ENCODE measurements at regions not wholly inside any gene's neighbourhood (a gene's known extent, or its start where the extent isn't known, plus 50 kb on each side); places are given as distances from the start of the nearest gene placed in this dataset.

DNA sequence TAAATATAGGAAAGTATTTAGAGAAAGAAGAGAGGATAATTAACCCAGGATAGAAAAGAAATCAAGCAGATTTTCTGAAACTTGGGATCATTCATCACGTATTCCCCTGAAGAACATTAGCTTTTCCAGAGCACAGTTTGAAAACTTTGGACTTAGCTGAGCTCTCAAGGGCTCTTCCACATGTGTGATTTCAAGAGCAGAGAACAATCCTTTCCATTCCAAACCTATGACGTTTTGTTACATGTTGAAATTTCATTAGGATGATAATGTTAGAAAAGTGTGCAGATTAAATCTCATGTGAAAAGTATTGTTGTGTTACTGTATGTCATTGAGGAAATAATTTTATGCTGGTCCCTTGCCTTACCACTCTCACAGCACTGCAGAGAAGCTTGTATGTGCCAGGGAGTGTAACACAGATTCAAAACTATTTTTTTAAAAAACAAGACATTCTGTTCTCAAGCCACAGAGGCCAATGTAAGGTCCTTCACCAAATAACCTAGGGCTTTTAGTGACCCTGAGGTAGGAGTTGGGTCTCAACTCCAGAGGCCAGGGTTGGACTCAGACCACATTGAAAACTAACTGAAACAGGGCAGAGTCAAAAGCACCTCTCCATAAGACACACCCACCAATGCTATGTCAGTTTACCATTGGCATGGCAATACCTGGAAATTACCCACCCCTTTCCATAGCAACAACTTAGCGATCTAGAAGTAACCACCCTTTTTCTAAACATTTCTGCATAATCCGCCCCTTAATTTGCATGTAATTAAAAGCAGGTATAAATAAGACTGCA lies 141.3 kb downstream of the ANXA5 start:
- DNase-seq (ENCODE audit: low read depth) = peak; percentile 40
- TF ChIP-seq, protein P1, sequence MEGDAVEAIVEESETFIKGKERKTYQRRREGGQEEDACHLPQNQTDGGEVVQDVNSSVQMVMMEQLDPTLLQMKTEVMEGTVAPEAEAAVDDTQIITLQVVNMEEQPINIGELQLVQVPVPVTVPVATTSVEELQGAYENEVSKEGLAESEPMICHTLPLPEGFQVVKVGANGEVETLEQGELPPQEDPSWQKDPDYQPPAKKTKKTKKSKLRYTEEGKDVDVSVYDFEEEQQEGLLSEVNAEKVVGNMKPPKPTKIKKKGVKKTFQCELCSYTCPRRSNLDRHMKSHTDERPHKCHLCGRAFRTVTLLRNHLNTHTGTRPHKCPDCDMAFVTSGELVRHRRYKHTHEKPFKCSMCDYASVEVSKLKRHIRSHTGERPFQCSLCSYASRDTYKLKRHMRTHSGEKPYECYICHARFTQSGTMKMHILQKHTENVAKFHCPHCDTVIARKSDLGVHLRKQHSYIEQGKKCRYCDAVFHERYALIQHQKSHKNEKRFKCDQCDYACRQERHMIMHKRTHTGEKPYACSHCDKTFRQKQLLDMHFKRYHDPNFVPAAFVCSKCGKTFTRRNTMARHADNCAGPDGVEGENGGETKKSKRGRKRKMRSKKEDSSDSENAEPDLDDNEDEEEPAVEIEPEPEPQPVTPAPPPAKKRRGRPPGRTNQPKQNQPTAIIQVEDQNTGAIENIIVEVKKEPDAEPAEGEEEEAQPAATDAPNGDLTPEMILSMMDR (conservative IDR thresholded peaks at IDR 0.05; ENCODE audit: low read length) = no peak

DNA sequence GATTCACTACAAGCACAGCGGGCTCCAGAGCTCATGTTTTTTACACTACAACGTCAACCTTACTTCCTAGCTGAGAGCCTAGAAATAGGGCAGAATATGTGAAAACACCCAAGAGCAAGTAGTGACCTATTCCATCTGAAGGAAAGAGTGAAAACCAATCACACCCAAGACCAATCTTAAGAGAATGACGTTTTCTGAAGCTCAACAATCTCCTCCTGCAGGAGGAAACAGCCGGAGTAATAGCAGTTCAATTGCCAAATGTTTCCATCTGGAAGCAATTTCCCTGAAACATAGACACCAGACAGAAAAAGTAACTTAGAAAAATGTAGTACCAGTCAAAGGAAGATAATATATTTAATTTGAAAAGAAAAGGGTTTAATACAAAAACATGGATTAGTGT lies 142.4 kb downstream of the ANXA5 start:
- DNase-seq (ENCODE audit: low read depth) = peak; percentile 66
- TF ChIP-seq, protein P1 (conservative IDR thresholded peaks at IDR 0.05; ENCODE audit: low read length) = peak; percentile 9; the same call in 1 of the 2 replicates
- H3K4me3 ChIP-seq (ENCODE audit: low read length) = no peak overlapping the region

More for the DNA sequence above, 141.3 kb downstream of the ANXA5 start:
- H3K4me3 ChIP-seq (ENCODE audit: low read length) = no peak overlapping the region

DNA sequence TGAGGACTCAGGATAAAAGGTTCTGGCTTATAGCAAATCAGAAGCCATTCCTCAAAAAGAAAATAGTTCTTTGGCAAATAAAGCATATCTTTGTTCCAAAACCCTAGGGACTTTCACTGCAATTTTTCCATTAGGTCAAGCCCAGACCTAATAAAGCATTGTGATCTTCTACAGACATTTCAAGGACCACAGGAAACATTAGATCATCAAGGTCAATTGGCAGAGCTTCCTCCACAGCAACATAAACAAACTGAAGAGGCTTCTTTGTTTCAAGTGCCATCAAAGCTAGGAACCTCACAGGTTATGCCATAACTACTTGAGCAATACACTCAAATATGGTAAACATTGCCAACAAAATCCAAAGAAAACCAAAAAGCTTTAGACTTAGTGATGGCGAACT lies 144.9 kb downstream of the ANXA5 start:
- TF ChIP-seq, protein P1 (conservative IDR thresholded peaks at IDR 0.05; ENCODE audit: low read length) = no peak
- no peak for DNase-seq (ENCODE audit: low read depth)
- H3K4me3 ChIP-seq (ENCODE audit: low read length) = no peak overlapping the region

DNA sequence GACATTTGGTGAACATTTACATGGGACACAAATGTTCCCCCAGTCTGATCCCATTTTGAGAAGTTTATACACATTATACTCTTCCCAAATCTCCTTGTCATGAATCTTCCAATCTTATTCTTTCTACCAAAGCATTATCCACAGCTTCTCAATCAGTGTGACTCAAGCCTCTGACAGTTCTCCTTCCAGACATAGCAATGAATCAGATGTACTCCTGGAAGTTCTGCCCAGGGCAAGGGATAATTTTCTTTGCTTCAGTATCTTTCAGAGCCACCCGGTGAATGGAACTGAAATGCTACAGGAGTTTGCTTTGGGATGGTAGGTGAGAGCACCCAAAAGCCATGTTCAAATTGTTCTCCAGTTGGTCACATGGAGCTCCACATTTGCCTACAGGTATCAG lies 145.5 kb downstream of the ANXA5 start:
- TF ChIP-seq, protein P1 (conservative IDR thresholded peaks at IDR 0.05; ENCODE audit: low read length) = no peak

DNA sequence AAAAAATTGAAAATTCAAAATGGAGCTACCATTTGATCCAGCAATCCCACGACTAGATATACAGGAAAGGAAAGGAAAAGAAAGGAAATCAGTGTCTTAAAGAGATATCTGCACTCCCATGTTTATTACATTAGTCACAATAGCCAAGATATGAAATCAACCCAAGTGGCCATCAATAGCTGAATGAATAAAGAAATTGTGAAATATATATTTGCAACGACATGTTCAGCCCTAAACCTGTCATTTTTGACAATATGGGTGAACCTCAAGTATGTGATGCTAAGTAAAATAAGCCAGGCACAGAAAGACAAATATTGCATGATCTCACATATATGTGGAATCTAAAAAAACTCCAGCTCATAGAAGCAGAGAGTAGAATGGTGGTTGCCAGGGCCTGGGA lies 155.1 kb downstream of the ANXA5 start:
- TF ChIP-seq, protein P1 (conservative IDR thresholded peaks at IDR 0.05; ENCODE audit: low read length) = no peak
- no peak overlapping the region for H3K4me3 ChIP-seq (ENCODE audit: low read length)
- no peak for DNase-seq (ENCODE audit: low read depth)

More for the DNA sequence above, 145.5 kb downstream of the ANXA5 start:
- no peak overlapping the region for H3K4me3 ChIP-seq (ENCODE audit: low read length)
- DNase-seq (ENCODE audit: low read depth) = no peak

DNA sequence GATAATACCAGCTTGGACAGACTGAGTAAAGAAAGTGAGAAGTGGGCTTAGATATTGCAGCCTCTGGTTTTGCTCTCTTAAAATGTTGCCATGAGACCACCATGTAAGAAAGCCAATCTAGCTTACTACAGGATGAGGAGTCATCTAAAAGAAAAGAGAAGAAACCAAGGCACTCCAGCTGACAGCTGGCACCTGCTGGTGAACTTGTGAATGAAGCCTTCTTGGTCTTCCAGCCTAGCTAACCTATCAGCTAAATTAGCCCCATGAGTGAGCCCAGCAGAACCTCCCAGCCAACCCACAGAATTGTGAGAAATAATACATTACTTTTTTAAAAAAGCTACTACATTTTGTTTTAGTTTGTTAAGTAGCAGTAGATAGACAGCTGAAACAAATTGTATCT lies 154.5 kb upstream of the QRFPR start:
- no peak overlapping the region for H3K4me3 ChIP-seq (ENCODE audit: low read length)
- TF ChIP-seq, protein P1 (conservative IDR thresholded peaks at IDR 0.05; ENCODE audit: low read length) = no peak

DNA sequence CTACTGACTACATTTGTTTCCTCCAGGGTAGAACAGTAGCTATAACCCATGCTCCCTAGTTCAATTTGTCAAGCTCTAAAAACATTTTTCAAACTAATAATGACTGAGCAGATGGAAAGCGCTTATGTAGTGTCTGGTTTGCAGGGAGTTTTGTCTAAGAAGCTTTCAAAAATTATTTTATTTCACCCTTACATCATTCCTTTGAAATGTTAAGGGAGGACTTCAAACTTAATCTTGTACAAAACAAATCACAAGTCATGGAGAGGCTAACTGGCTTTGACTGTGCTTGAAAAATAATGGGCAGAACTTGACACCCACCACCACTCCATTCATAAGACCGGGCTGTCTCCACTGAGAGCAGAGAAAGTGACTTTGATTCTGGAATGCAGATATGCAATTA lies 153.4 kb upstream of the QRFPR start:
- TF ChIP-seq, protein P1 (conservative IDR thresholded peaks at IDR 0.05; ENCODE audit: low read length) = no peak
- H3K4me3 ChIP-seq (ENCODE audit: low read length) = no peak overlapping the region
- no peak for DNase-seq (ENCODE audit: low read depth)

More for the DNA sequence above, 154.5 kb upstream of the QRFPR start:
- no peak for DNase-seq (ENCODE audit: low read depth)

Data from AG10803 (cell line).